ENCODE measurements at regions not wholly inside any gene's neighbourhood (a gene's known extent, or its start where the extent isn't known, plus 50 kb on each side); places are given as distances from the start of the nearest gene placed in this dataset.

DNA sequence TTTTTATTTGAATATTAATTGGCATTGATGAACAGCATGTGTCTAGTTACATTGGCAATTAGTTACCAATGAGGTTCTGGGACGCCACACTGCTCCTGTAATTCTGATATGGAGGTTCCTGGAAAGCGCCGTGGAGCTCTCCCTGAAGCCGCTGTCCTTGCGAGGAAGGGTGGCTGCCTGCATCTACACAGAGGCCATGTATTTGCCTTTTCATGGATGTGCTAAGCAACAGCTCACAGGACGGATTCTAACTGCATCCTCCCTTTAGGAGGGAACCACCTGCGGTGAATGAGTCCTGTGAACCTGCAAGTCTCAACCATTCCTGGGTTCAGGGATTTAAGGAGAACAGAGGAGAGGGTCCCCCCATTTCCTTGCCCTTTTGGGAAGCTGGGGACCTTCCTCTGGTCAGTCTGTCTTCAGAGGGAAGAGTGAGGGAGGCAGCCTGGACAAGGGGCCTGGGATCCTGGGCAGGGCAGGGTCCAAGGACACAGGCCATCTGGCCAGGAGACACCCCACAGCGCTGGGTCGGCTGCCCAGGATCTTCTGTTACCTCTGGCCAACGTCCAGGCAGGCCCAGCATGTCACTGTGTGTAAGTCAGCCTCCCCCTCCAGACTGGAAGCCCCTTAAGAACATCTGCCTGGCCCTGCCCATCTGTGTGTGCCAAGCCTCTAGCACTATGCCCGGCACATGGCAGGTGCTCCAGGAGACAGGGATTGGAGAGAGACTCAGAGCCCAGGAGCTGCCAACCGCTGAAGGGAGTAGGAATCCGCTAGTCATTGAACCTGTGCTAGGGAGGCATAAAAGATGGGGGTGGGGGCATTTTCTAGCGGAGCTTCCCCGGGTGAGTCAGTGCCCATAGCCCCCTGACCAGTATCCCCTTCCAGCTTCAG is 314.1 kb upstream of the TNRC6C start:
- TF ChIP-seq EZH2phosphoT487 (IDR thresholded peaks at IDR 0.05; ENCODE audit: borderline replicate concordance, low read length), result no peak
- TF ChIP-seq, protein P1, sequence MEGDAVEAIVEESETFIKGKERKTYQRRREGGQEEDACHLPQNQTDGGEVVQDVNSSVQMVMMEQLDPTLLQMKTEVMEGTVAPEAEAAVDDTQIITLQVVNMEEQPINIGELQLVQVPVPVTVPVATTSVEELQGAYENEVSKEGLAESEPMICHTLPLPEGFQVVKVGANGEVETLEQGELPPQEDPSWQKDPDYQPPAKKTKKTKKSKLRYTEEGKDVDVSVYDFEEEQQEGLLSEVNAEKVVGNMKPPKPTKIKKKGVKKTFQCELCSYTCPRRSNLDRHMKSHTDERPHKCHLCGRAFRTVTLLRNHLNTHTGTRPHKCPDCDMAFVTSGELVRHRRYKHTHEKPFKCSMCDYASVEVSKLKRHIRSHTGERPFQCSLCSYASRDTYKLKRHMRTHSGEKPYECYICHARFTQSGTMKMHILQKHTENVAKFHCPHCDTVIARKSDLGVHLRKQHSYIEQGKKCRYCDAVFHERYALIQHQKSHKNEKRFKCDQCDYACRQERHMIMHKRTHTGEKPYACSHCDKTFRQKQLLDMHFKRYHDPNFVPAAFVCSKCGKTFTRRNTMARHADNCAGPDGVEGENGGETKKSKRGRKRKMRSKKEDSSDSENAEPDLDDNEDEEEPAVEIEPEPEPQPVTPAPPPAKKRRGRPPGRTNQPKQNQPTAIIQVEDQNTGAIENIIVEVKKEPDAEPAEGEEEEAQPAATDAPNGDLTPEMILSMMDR (IDR thresholded peaks at IDR 0.05; ENCODE audit: low read depth, low read length, poor library complexity, severe bottlenecking), result no peak
